ENCODE measurements at regions not wholly inside any gene's neighbourhood (a gene's known extent, or its start where the extent isn't known, plus 50 kb on each side); places are given as distances from the start of the nearest gene placed in this dataset.
"Not testable (repeated sequence)": the region's sequence is repeated elsewhere in the genome, so short reads cannot be mapped to it uniquely, and the experiment has no call there.

DNA sequence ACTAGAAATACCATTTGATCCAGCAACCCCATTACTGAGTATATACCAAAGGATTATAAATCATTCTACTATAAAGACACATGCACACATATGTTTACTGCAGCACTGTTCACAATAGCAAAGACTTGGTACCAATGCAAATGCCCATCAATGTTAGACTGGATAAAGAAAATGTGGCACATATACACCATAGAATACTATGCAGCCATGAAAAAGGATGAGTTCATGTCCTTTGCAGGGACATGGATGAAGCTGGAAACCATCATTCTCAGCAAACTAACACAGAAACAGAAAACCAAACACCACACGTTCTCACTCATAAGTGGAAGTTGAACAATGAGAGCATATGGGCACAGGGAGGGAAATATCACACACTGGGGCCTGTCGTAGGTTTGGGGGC is 106.0 kb downstream of the SPATA18 start:
- peaks cover 12% of the 10 kb centered on the region; the same call in 1 of the 2 replicates for H3K27me3 ChIP-seq (ENCODE audit: insufficient read depth, low read length)
- H3K4me1 ChIP-seq (ENCODE audit: control insufficient read depth in 1 of 2, insufficient read depth in 2 of 2, low read length in 2 of 2); intact Hi-C loops (cut with micrococcal nuclease); RAD21 ChIA-PET (ENCODE audit: low non-redundant PET in 1 of 2, low total read pairs in 2 of 2, uncharacterized antibody in 2 of 2, unreplicated experiment in 2 of 2); ATAC-seq; H3K36me3 ChIP-seq (ENCODE audit: control insufficient read depth in 1 of 2, insufficient read depth in 2 of 2, low read length in 2 of 2); H3K9ac ChIP-seq (ENCODE audit: low read length); H4K20me1 ChIP-seq (ENCODE audit: insufficient read depth); H2AFZ ChIP-seq (ENCODE audit: low read depth, low read length, poor library complexity, severe bottlenecking); H3K9me3 ChIP-seq (ENCODE audit: control insufficient read depth in 1 of 2, insufficient read depth in 1 of 2, low read depth in 1 of 2, low read length in 2 of 2); H3K4me2 ChIP-seq (ENCODE audit: low read length); H3K4me3 ChIP-seq (replicated peaks in 1 of 2; ENCODE audit: low read depth in 1 of 2, low read length in 2 of 2); CTCF ChIA-PET; POLR2A ChIA-PET; H3K9me2 ChIP-seq (ENCODE audit: insufficient read depth); H3K79me2 ChIP-seq (ENCODE audit: insufficient read depth, low read length); DNase-seq (ENCODE audit: low read depth, low spot score); BruUV-seq (replicated peaks); H3K27ac ChIP-seq (ENCODE audit: low read depth, low read length): not testable (repeated sequence)

DNA sequence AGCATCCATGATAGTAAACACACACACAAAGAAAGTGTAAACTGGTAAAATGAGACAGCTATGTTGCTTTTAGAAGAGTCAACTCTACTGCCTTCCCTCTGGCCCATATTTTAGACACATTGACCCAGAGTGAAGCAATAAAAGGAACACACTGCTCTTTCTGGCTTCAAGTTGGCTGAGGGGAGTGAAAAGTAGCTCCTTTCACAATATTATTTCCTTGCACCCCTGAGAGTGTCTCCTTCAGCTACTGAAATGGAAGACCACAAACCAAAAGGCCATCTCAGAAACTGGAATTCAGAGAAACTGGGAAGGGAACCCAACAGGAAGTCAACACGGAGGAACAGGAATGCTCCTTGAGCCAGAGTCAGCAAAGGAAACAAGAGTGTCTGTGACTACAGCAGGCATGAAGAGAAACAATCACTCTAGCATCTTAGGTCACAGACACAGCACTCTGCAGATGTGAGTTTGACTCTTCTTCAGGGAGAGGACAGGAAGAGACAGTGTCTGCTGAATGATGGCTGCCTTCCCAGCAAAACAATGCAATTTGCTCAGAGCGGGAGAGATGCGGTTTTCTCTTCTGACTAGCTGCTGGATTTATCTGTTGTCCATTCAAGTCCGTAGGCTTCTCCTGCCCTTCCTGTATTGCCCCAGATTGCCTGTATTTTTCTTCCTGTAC is 106.7 kb downstream of the SPATA18 start:
- Histone ChIP-seq H3K79me2 (ENCODE audit: insufficient read depth, low read length) (no peaks in the 10 kb centered on the region), H3K27me3 (ENCODE audit: insufficient read depth, low read length) (peaks cover 19% of the 10 kb centered on the region; the same call in 1 of the 2 replicates), H3K9me3 (ENCODE audit: control insufficient read depth in 1 of 2, insufficient read depth in 1 of 2, low read depth in 1 of 2, low read length in 2 of 2) (no peaks in the 10 kb centered on the region), H3K9ac (ENCODE audit: low read length) (no peak overlapping the region), H3K4me2 (ENCODE audit: low read length) (no peak overlapping the region), H3K27ac (ENCODE audit: low read depth, low read length) (no peak overlapping the region), H3K4me3 (replicated peaks in 1 of 2; ENCODE audit: low read depth in 1 of 2, low read length in 2 of 2) (no peak overlapping the region), H3K36me3 (ENCODE audit: control insufficient read depth in 1 of 2, insufficient read depth in 2 of 2, low read length in 2 of 2) (no peaks in the 10 kb centered on the region), H2AFZ (ENCODE audit: low read depth, low read length, poor library complexity, severe bottlenecking) (no peak overlapping the region), H3K4me1 (ENCODE audit: control insufficient read depth in 1 of 2, insufficient read depth in 2 of 2, low read length in 2 of 2) (no peaks in the 10 kb centered on the region), H3K9me2 (ENCODE audit: insufficient read depth) (no peaks in the 10 kb centered on the region), H4K20me1 (ENCODE audit: insufficient read depth) (no peaks in the 10 kb centered on the region)
- no peak for DNase-seq (ENCODE audit: low read depth, low spot score)
- no TSS peak for BruUV-seq (replicated peaks)
- RAD21 ChIA-PET (ENCODE audit: low non-redundant PET in 1 of 2, low total read pairs in 2 of 2, uncharacterized antibody in 2 of 2, unreplicated experiment in 2 of 2) = no interaction called here
- CTCF ChIA-PET = no interaction called here
- no peak for ATAC-seq
- TF ChIP-seq ZNF274 (IDR thresholded peaks at IDR 0.05; ENCODE audit: low read depth, low read length) (no peak), YY1 (IDR thresholded peaks at IDR 0.05; ENCODE audit: extremely low read depth, insufficient replicate concordance, low read depth, low read length) (no peak)
- TF ChIP-seq, protein P1, sequence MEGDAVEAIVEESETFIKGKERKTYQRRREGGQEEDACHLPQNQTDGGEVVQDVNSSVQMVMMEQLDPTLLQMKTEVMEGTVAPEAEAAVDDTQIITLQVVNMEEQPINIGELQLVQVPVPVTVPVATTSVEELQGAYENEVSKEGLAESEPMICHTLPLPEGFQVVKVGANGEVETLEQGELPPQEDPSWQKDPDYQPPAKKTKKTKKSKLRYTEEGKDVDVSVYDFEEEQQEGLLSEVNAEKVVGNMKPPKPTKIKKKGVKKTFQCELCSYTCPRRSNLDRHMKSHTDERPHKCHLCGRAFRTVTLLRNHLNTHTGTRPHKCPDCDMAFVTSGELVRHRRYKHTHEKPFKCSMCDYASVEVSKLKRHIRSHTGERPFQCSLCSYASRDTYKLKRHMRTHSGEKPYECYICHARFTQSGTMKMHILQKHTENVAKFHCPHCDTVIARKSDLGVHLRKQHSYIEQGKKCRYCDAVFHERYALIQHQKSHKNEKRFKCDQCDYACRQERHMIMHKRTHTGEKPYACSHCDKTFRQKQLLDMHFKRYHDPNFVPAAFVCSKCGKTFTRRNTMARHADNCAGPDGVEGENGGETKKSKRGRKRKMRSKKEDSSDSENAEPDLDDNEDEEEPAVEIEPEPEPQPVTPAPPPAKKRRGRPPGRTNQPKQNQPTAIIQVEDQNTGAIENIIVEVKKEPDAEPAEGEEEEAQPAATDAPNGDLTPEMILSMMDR (IDR thresholded peaks at IDR 0.05 in 2 of 3, conservative IDR thresholded peaks at IDR 0.05 in 1 of 3; ENCODE audit: borderline replicate concordance in 1 of 3, insufficient read depth in 1 of 3, low read depth in 2 of 3, low read length in 2 of 3) = no peak
- intact Hi-C loops (cut with micrococcal nuclease) = no loop called here
- POLR2A ChIA-PET = no interaction called here
